Breast epithelium (tissue), 4 donors: ENCODE measurements at regions not wholly inside any gene's neighbourhood (a gene's known extent, or its start where the extent isn't known, plus 50 kb on each side); places are given as distances from the start of the nearest gene placed in this dataset.

Experiments
- DNase-seq, 2 donors: peaks; one replicate each; pipeline ENCODE4 v3.0.0-alpha.2; 2019; ENCODE audit warnings: low spot score in 2 of 2
- H3K27ac ChIP-seq, 2 donors: fragments of 200-600 bp; sonication (generic) in 1 of 2; one replicate each; pipeline ENCODE4 v1.5.1; 2016 to 2019; ENCODE audit warnings: mild to moderate bottlenecking in 1 of 2
- H3K27me3 ChIP-seq, 2 donors: fragments of 200-600 bp; sonication (generic) in 1 of 2; one replicate each; pipeline versions ENCODE4 v1.5.1 to v1.6.0; 2017 to 2019; ENCODE audit warnings: control low read depth in 1 of 2, mild to moderate bottlenecking in 1 of 2
- H3K36me3 ChIP-seq: fragments of 200-600 bp; one replicate; pipeline ENCODE4 v1.5.1; 2019
- H3K4me1 ChIP-seq, 2 donors: fragments of 200-600 bp; sonication (generic); one replicate each; pipeline ENCODE4 v1.5.1; 2016 to 2019; ENCODE audit warnings: control low read depth in 1 of 2
- H3K4me3 ChIP-seq, 3 donors: fragments of 200-600 bp; sonication (generic); 1 replicate in 2 of 3; 2 replicates in 1 of 3; pipeline ENCODE4 v1.5.1; 2016 to 2019; ENCODE audit warnings: mild to moderate bottlenecking in 3 of 3, moderate library complexity in 2 of 3
- H3K9me3 ChIP-seq, 2 donors: fragments of 200-600 bp; sonication (generic) in 1 of 2; one replicate each; pipeline ENCODE4 v1.5.1; 2016 to 2019; ENCODE audit warnings: control low read depth in 1 of 2
- POLR2A ChIP-seq: fragments of 450-650 bp; IDR thresholded peaks from one replicate; pipeline ENCODE4 v1.6.1; 2016; ENCODE audit warnings: antibody characterized with exemption, mild to moderate bottlenecking, moderate library complexity
- POLR2AphosphoS5 ChIP-seq, 3 donors: sonication (generic); formaldehyde crosslinking; IDR thresholded peaks; one replicate each; pipeline ENCODE4 v1.6.1; 2017; ENCODE audit warnings: antibody characterized with exemption in 3 of 3
- intact Hi-C: fragments of 100-400 bp; cut with DNase I; formaldehyde crosslinking; loops from one replicate; pipeline ENCODE4 v1.15.1; 2023; ENCODE audit warnings: low total_unique reads
- TF ChIP-seq, protein P1 (sequence below), 3 donors: fragments of 450-650 bp; IDR thresholded peaks; one replicate each; pipeline ENCODE4 v1.5.1; 2016 to 2017; ENCODE audit warnings: antibody characterized with exemption in 3 of 3, mild to moderate bottlenecking in 3 of 3, moderate library complexity in 3 of 3

DNA sequence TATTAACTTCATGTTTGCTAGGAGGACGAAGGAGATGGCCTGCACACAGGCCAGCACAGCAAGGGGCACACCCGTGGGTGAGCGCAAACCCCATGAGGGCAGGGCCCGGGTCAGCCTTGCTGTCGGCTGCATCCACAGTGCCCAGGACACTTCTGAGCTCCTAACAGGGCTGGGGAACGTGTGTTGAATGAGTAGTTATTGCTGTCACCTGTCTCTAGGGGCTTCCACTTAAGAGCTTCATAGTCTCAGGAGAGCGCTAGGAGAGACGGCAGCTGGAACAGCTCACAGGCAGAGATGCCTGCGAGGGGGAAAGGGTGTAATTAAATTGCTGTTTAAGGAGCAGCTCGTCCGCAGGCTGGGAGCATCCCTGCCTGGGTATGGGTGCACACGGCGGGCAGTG, 91.4 kb upstream of the NEURL1B start:
- intact Hi-C loops = no loop called here
- no peak for DNase-seq
- no peaks in the 10 kb centered on the region for H3K4me1 ChIP-seq

DNA sequence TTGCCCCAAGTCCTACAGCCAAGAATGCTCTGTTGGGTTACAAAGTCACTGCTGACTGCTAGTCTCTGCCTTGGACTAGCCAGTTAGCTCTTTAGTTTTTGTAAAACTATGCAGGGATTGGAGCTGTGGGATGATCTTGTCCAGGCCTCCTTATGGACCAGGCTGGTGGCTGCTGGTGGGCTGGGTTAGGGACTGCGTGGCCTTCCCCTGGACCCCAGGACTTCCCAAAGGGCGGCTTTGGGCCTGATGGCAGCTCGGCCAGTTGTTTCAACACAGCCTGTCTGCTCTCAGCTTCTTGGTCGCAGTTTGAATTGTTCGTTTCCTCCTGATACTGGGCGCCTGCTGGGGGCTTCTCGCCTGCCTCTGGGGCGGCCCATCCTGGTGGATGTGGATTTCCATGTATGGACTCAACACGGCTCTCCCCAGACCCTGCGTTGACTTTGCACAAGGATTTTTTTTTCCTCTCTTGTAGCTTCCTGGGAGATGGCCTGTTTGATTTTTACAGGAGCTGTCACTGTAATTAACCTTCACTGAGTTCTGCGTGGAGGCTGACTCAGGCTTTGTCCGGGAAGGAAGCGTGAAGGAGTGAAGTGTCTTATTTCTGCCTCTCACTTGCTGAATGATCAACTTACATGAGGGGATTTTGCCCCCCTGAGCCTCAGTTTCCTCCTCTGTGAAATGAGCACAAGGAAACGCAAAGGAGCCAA, 91.9 kb upstream of the NEURL1B start:
- TF ChIP-seq POLR2AphosphoS5 (IDR thresholded peaks at IDR 0.05) (no peak), POLR2A (no peak)
- TF ChIP-seq, protein P1, sequence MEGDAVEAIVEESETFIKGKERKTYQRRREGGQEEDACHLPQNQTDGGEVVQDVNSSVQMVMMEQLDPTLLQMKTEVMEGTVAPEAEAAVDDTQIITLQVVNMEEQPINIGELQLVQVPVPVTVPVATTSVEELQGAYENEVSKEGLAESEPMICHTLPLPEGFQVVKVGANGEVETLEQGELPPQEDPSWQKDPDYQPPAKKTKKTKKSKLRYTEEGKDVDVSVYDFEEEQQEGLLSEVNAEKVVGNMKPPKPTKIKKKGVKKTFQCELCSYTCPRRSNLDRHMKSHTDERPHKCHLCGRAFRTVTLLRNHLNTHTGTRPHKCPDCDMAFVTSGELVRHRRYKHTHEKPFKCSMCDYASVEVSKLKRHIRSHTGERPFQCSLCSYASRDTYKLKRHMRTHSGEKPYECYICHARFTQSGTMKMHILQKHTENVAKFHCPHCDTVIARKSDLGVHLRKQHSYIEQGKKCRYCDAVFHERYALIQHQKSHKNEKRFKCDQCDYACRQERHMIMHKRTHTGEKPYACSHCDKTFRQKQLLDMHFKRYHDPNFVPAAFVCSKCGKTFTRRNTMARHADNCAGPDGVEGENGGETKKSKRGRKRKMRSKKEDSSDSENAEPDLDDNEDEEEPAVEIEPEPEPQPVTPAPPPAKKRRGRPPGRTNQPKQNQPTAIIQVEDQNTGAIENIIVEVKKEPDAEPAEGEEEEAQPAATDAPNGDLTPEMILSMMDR (IDR thresholded peaks at IDR 0.05) = no peak
- intact Hi-C loops = no loop called here
- H3K36me3 ChIP-seq = no peaks in the 10 kb centered on the region
- no peaks in the 10 kb centered on the region for H3K9me3 ChIP-seq
- DNase-seq = no peak
- no peak overlapping the region for H3K27ac ChIP-seq
- no peaks in the 10 kb centered on the region for H3K4me1 ChIP-seq
- H3K27me3 ChIP-seq = no peaks in the 10 kb centered on the region
- H3K4me3 ChIP-seq = no peak overlapping the region

More for the DNA sequence above, 91.4 kb upstream of the NEURL1B start:
- H3K9me3 ChIP-seq = no peaks in the 10 kb centered on the region
- no peak overlapping the region for H3K4me3 ChIP-seq
- TF ChIP-seq, protein P1 (IDR thresholded peaks at IDR 0.05) = no peak
- no peak for TF ChIP-seq POLR2AphosphoS5 (IDR thresholded peaks at IDR 0.05)
- TF ChIP-seq POLR2A = no peak
- H3K27ac ChIP-seq = no peak overlapping the region
- H3K27me3 ChIP-seq = no peaks in the 10 kb centered on the region
- no peaks in the 10 kb centered on the region for H3K36me3 ChIP-seq

DNA sequence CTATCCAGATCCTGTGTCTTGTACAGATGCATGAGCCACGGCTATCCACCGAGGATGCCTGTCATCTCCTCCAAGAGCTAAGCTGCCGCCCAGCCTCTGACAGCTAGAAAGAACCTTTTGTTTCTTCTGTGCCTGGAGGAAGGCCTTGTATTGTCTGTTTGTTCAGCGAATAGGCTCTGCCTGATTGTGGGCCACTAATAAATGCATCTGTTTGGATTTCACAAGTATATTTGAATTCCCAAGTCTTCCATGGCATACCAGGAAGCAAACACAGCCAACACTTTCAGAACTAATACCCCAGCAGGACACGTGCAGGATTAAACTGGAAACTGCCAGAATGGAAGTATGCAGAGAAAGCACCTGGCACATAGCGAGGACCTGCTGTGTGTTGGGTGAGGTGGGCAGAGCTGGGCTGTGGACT, 92.7 kb upstream of the NEURL1B start:
- Histone ChIP-seq H3K4me1 (no peaks in the 10 kb centered on the region), H3K36me3 (no peaks in the 10 kb centered on the region), H3K27me3 (no peaks in the 10 kb centered on the region), H3K4me3 (no peak overlapping the region), H3K27ac (no peak overlapping the region), H3K9me3 (no peaks in the 10 kb centered on the region)
- no peak for DNase-seq
- no peak for TF ChIP-seq POLR2AphosphoS5 (IDR thresholded peaks at IDR 0.05)
- no peak for TF ChIP-seq POLR2A
- TF ChIP-seq, protein P1 (IDR thresholded peaks at IDR 0.05) = no peak
- intact Hi-C loops = no loop called here

DNA sequence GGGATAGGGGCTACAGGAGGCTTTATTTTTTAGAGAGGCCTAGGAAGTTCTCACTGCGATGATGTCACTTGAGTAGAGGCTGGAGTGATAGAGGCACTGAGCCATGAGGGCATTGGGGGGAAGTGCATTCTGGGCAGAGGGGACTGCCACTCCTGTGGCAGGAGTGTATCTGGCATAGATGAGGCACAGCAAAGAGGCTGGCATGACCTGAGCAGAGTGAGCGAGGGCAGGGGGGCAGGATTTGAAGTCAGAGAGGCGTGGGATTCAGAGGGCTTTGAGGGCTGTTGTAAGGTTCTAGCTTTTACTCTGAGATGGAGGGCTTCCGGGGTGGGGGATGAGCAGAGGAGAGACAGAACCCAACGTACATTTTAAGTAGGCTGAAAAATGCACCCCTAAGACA, 91.9 kb upstream of the SH3PXD2B start:
- no peaks in the 10 kb centered on the region for H3K4me1 ChIP-seq
- H3K9me3 ChIP-seq = no peaks in the 10 kb centered on the region
- H3K27ac ChIP-seq = no peak overlapping the region
- intact Hi-C loops = no loop called here
- no peak for TF ChIP-seq POLR2A
- TF ChIP-seq POLR2AphosphoS5 (IDR thresholded peaks at IDR 0.05) = no peak
- TF ChIP-seq, protein P1 (IDR thresholded peaks at IDR 0.05) = no peak
- H3K36me3 ChIP-seq = no peaks in the 10 kb centered on the region
- DNase-seq = no peak
- H3K27me3 ChIP-seq = no peaks in the 10 kb centered on the region
- no peak overlapping the region for H3K4me3 ChIP-seq

DNA sequence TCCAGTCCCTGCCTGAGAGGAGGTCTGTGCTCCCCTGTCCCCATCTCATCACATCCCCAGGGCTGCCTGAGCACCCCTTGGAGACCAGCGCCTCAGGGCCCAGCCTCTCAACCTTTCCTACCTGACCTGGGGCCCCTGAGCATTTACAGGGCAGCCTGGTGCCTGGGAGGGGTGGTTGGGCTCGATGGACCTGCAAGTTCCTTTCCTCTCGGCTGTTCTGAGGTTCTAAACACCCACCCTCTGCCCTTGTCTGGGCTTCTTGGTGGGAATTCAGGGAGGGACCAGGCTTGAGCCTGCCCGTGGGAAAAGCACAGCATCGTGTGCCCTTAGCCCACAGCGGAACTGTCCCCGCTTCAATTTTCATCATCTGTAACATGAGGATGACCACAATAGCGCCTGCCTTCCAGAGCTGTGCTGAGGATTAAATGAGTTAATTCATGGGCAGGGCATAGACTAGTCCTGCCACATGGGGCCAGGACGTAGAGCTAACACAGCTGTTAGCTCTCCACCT, 91.0 kb upstream of the SH3PXD2B start:
- Histone ChIP-seq H3K4me3 (no peak overlapping the region), H3K27ac (no peak overlapping the region), H3K27me3 (no peaks in the 10 kb centered on the region), H3K4me1 (no peaks in the 10 kb centered on the region), H3K36me3 (no peaks in the 10 kb centered on the region), H3K9me3 (no peaks in the 10 kb centered on the region)
- TF ChIP-seq POLR2AphosphoS5 (IDR thresholded peaks at IDR 0.05) (no peak), POLR2A (no peak)
- TF ChIP-seq, protein P1 (IDR thresholded peaks at IDR 0.05) = no peak
- intact Hi-C loops = no loop called here
- no peak for DNase-seq
